HG03460 (cell line): ENCODE measurements at regions not wholly inside any gene's neighbourhood (a gene's known extent, or its start where the extent isn't known, plus 50 kb on each side); places are given as distances from the start of the nearest gene placed in this dataset.
"Not testable (repeated sequence)": the region's sequence is repeated elsewhere in the genome, so short reads cannot be mapped to it uniquely, and the experiment has no call there.

ENCODE experiments used
- ATAC-seq: cut with Tn5 transposase; IDR thresholded peaks from one replicate; pipeline ENCODE4 v1.9.1; 2021; ENCODE audit not compliant: unreplicated experiment

DNA sequence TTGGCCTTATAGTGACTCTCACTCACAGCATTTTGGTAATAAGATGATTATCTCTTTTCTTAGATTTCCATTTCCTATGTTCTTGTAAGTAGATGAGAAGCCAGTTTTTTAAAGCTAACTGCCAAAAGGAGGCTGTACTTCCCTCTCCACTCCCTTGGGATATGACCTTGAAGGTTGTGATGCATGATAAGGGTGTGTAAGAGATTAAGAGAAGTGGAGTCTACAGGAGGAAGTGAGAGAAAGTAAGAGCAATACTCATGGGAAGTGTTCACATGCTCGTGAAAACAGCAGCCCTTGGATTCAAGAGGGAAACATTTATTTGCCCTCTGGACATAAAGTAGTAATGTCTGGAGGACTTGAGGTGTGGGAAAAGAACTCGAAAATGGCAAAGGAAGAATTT, 171.5 kb downstream of the EVA1A start:
- ATAC-seq = no peak

DNA sequence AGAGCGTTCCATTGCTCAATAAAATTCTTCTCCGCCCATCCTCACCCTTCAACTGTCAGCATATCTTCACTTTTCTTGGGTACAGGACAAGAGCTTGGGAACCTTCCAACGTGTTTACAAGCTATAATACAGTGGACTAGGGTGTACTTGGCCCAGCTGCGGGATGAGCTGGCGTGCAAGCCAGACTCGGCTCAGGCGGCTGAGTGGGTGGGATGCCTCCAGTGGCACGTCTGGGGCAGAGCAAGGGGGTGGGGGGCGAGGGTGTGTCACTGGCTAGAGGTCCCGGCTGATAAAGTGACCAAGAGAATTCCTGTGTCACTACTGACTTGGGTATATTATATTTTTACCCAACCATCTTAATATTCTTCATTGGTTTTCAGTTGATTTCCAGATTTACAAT, 179.7 kb downstream of the EVA1A start:
- ATAC-seq = no peak

DNA sequence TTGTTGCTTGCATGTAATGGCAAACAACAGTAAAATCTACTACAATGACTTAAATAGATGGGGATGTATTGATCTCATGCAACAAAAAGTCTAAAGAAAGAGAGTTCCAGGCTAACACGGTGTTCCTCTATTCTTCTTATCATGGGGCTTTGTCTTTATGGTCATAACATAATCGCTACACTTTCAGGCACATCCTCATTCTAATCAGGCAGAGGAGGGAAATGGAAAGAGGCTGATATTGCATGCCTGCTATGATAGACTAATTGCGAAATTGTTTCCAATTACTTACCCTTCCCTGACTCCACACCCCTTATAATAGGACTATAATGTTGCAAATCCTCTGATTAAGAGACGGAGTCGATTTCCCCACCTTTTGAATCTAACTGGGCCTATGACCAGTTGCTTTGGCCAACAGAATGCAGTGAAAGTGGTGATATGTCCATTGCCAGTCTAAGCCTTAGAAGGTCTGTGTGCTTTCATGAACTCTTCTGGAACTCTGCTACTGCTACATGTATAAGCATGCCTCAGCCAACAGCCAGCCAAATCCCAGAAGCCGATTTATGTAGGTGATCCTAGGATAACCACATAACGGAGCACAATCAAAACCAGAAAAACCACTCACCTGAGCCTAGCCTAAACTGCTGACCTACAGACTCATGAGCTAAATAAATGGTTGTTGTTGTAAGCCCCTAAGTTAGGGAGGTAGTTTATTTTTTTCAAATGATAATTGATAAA, 180.3 kb upstream of the TACR1 start:
- no peak for ATAC-seq

DNA sequence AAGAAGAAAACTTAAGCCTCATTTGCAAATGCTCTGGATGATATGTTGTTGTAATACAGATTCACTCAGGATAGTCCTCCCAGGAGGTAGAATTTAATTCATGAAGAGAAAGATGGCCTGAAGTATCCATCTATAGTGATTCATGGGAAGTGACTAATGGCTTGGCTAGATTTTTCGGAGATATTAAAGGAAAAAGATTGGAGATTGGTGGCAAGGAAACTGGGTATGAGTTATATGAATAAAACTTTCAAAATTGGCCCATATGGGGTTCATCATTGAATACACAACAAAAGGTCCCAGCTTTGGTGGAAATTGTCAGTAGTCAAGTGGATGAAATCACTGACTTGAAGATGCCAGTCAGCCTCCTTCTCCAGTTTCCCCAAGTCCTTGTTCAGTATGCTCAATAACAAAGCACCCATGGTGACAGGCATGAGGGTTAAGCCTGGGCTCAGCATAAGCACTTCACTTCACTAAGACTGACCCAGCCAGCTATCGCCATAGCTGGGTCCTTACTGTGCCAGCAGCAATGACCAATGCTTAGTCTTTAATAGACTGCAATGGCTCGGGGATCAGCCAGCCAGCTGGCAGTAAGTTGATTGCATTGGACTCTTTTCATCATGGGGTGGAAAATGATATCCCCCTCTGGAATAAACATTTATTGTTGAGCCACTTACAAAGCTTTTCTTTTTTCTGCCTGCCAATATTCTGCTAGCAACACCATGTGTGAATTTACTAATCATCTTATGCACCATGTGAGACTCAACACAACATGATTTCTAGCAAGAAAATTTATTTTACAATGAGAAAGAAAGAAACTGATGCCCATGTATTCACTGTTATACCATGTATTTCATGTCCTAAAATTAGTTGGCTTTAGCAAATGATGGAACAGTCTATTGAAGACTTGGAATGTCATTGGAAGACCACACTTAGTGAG, 176.6 kb upstream of the TACR1 start:
- ATAC-seq = no peak

DNA sequence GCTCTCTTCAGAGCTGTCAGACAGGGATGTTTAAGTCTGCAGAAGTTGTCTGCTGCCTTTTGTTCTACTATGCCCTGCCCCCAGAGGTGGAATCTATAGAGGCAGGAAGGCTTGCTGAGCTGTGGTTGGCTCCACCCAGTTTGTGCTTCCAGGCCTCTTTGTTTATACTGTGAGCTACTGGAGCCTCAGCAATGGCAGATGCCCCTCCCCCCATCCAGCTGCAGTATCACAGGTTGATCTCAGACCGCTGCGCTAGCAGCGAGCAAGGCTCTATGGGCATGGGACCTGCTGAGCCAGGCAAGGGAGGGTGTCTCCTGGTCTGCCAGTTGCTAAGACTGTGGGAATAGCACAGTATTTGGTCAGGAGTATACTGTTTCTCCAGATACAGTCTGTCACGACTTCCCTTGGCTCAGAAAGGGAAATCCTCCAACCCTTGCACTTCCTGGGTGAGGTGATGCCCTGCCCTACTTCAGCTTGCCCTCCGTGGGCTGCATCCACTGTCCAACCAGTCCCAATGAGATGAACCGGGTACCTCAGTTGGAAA, 175.2 kb upstream of the TACR1 start:
- ATAC-seq = not testable (repeated sequence)

DNA sequence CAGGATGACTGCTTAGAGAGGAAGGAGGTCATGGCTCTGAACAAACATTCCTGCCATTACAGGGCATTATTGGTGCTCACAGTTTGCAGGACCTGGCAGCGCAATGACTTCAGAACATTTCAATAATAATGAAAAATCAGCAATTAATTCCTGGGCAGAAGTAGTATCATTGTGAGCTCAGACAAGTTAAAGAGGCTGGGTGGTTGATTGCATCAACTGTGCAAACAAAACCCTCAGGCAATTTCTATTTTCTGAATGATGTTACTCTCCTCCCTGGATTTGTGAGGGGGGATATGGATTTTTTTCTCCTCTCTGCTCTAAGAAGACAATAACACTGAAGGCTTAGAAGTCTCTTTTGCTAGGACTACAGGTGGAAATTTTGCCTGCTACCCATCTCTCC, 168.1 kb upstream of the TACR1 start:
- ATAC-seq = no peak

DNA sequence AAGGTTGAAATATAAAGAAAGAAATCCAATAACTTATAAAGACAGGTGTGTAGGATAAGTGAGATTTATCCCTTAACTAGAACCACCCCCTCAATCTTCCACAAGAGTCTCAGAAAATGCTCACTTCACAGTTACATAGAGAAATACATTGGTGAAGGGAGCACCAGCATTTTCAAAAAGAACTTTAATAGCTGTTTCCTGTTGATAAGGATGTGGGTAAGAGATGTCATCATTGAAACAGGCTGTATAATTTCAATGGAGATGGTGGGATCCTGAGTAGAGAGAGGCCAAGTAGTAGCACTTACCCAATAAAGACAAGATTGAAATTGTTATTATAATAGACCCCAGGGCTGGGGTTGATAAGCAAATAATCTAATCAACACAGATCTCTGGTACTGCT, 162.2 kb upstream of the TACR1 start:
- no peak for ATAC-seq

DNA sequence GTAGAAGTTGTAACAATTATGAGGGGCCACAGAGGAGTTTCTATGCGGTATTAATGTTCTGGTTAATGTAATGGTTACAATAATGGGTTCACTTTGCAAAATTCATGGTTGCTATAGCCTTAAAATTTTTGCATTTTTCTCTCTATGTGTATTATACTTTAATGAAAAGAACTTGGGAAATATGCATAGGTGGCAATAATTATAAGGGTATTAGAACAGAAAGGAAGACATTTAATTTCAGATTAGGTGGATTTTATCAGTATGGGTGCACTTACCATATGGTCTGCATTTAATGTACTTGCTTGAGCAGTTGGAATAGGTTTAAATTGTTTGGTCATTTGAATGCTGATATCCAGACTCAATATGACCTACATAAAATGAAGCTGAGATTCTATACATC, 161.6 kb upstream of the TACR1 start:
- no peak for ATAC-seq

DNA sequence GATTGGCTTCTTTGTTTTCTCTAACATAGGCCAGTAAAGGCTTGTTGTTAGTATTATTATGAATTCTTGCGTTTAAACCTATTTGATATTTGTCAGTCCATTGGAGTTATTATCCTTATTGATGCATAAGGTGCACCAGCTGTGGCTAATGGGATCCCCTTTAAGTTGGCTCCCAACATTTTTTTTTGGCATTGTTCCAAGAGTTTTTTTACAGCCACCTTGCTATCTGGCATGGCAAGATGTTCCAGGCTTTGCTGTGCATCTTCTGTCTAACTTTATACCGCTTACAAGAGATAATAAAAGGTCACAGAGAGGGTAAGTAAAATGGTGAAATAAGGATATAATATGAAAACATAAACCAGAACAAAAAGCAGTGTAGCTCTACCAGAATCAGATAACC, 157.5 kb upstream of the TACR1 start:
- no peak for ATAC-seq

DNA sequence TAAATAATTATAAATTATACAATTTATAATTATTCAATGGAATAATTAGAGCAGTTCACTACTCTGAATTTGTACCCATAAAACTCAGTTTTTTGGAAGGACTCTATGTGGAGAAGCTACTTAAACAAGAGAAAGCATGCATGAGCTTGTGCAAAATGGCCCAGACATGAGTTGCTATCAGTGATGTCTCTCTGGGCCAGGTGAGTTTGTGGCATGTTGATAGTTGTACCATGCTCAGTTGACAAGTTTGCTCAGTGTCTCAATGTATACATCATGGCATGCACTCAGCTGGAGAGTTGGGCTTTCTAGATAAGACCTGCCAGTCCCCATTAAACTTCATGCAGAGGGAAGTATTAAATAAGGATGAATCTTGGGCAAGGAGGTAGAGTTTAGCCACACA, 153.8 kb upstream of the TACR1 start:
- ATAC-seq = no peak

DNA sequence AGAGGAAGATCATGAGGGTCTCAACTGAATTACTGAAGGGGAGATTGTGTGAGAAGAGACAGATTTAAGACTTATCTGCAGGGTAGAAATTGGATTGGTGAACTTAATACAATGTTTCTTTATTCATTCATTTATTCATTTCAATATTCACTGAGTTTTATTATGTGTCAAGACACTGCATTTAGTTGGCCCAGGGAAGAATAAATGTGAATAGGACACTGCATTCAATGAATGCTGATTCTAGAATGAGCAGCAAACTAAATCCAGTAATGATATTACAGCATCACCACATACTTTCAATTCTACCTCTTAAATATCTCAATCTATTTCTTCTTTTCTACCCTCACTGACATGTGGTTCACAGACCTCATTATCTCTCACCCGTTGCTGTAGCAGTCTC, 149.0 kb upstream of the TACR1 start:
- no peak for ATAC-seq

DNA sequence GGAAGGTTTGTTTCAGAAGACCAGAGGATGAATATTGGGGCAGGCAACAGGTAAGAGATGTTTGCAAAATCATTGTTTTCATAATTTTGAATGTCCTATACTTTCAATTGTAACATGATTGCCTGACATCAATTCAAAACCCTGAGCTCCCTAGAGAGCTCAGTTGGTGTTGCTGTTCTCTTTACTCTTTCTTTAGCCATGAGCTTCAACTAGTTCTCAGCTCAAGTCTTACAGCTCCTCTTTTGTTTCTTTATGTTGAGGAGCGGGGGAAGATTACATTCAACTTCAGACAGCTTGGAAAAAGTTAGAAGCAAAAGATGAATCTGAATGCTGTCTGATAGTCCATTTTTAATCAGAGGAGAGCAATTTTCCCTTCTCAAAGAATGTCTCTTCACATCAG, 144.8 kb upstream of the TACR1 start:
- ATAC-seq = no peak

DNA sequence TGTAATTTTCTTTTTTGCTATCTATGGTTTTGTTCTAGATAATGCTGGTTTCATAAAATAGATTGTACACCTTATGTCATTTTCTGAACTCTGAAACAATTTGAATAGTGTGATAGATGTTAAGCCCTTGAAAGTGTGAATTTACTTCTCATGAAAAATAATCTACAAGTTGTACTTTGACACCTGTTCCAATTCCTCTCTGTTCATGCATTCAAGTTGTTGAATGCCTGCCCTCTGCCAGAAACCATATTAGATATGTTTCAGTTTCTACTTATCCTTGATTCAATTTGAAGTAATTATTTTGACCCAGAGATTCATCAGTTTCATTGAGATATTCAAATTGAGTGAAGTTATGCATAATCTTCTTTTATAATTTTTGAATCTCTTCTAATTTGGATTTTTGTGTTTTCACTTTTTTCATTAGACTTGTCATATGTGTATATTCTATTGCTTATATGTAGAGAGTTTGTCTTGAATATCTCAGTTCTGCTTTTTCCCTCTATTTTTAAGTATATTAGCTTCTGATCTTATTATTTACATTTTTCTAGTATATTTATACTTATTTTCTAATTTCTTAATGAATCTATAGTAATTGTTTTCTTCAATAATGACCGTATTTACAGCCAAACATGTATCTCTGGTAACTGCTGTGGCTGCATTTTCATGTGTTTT, 143.3 kb upstream of the TACR1 start:
- no peak for ATAC-seq

DNA sequence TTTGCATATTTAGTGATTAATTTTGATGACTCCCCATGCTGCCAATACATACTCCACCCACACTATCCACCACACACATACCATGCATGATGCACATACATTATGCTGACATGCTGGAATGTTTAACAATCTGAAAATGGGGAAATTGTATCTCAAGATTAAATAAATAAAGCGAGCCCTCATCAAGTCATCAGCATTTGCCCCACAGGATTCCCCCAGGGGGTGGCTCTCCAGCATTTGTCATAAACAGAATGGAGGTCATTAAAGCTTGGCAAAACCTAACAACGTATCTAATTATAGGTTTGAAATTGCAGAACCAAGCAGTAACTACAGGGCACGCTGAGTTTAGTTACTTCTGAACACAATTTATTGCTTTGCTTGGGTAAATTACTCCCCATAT, 141.2 kb upstream of the TACR1 start:
- no peak for ATAC-seq

DNA sequence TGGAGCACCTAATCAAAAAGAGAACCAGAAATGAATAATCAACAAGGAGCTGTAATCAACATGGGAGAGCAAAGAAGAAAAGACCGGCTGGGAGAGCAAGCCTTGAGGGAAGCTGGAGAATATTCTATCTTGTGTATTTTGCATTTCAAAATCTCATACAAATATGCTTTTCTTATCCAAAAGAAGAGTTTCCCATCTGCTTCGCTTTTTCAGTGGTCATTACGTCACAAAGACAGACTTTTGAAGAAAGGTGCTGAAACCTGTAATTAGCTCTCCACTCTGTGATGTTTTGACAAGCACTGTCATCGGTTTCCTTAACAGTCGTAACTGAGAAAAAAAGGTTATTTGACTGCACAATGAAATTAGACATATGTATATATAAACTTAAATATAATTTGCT, 139.1 kb upstream of the TACR1 start:
- no peak for ATAC-seq

DNA sequence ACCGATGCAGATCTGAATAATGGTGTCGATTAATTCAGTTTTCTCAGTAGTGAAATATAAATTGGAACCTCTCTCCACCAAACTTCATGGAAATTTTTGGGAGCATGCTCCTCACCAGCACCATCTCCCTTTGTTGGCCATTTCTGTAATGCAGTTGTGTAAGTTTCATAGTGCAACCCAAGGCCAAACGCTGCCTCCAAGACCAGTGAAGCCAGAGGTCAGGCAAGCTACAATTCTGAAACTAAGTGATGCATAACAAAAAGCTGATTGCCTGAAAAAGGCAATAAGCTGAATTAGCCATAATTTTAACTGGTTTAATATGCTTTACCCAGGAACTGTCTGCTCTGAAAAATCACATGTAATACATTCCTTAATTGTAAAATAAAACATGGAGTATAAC, 138.3 kb upstream of the TACR1 start:
- no peak for ATAC-seq

DNA sequence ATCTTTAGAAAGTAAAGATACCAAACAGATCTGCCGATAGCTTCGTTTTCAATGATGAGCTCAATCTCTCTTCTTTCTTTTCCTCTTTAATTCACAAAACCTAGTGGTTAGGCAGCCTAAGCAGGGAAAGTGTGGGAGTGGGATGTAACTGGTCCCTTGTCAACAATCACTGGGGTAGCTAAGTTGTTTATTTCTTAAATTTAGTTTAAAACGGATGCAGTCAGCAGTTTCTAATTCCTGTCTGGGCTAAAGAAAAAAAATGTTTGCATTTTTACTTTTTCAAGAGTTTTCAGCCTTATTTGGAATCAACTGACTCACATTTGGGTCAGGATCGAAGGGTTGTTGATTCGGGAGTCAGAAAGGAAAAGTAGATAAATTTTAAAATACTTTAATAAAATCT, 137.7 kb upstream of the TACR1 start:
- ATAC-seq = no peak

DNA sequence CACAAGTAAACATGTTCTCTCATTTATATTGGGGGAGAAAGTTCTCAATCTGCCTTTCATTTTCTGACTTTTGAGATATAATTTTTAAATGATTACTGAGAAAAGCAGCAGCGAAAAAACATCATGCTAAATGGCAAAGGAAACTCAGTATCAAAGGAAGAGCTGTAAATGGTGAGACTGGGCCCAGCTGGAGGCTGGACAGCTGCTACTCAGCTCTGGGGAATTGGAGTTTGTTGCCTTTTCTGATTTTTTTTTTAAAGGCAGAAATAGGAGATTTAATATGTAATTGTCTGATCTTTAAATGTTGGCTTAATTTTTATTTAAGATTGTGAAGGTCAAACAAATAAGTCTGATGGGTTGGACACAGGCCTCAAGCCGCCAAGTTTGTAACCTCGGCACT, 137.1 kb upstream of the TACR1 start:
- no peak for ATAC-seq

DNA sequence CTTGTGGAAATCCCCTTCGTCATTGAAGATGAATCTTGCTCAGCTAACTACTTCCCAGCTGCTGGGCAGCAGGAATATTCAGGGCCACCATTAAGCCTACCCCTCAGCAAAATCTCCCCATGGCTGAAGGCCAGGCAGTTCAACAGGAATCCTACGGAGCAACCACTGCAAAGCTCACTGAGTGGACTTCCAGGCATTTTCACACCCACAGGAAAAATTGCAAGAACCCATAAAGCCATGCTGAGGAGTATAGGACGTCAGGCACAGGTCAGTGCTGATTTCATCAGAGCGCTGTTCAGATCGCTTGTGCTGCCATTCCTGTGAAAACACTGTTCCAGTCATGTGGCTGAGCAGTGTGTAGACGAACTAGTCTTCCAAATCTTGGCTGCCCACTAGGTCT, 134.8 kb upstream of the TACR1 start:
- no peak for ATAC-seq

DNA sequence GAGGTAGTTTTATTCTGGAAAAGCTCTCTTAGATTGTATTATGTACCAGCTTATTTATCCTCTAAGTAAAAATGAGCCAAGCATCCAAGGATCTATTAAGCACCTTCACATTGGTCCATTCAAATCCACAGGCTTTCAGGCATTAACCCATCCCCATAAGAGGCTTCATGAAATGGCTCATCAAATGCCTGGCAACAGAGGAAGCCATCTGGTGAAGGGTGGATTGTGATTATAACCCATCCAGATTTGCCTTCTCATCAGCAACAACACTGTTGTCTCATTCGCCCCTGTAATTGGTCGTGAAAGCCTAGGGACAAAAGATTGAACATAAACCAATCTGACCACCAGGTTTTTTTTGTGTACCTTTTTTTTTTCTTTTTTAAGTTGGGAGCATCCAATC, 134.3 kb upstream of the TACR1 start:
- ATAC-seq = no peak

DNA sequence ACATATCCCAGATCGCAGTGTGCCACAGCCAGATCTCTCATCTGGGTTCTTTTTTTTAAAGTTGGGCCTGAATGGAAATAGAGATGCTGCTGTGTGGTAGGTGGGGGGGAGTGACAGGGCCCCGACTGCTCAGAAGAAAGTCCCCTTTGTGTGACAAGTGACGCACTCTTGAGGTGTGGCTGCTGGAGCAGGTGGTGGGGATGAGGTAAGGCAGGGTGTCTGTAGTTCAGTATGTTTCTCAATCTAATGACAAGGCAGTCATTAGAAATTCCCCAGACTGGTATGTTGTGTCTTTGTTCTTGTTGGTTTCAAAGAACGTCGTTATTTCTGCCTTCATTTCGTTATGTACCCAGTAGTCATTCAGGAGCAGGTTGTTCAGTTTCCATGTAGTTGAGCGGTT, 128.8 kb upstream of the TACR1 start:
- no peak for ATAC-seq

DNA sequence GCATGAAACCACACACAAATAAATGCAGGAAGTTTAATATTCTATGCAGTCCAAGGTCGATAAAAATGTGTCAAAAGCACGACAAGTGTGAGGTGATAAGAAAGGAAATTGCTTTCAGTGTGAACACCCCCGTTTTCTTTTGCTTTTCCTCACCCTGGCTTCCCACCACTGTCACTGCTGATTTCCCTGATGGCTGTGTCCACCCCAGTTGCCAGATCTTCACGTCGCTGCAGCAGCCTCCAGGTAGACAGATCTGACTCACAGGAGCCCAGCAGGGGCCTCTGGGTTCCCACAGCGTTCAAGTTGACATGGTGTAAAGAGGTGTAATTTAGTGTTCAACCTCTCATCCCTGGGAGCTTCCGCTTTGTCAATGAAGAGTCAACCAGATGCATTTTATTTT, 128.0 kb upstream of the TACR1 start:
- ATAC-seq = no peak
